NB4 (cell line): ENCODE measurements at regions not wholly inside any gene's neighbourhood (a gene's known extent, or its start where the extent isn't known, plus 50 kb on each side); places are given as distances from the start of the nearest gene placed in this dataset.
A peak's percentile ranks its signal among the peaks of the same experiment; 100 is the strongest.

Experiments
- DNase-seq: peaks from one replicate; pipeline ENCODE4 v3.0.0; 2010; ENCODE audit warnings: low read depth
- H3K4me3 ChIP-seq: one replicate; pipeline ENCODE4 v1.5.1; 2011; ENCODE audit warnings: mild to moderate bottlenecking, low read depth, low read length, moderate library complexity
- MYC ChIP-seq: IDR thresholded peaks from 2 replicates; pipeline ENCODE4 v1.6.1; 2011; ENCODE audit warnings: low read depth, low read length
- POLR2A ChIP-seq: IDR thresholded peaks from 2 replicates; pipeline ENCODE4 v1.6.1; 2011; ENCODE audit warnings: mild to moderate bottlenecking; ENCODE audit not compliant: insufficient read length; ENCODE audit errors: extremely low read depth
- TF ChIP-seq, protein P1 (sequence below): IDR thresholded peaks from 2 replicates; pipeline ENCODE4 v1.6.1; 2011; ENCODE audit warnings: low read depth, low read length
- TF ChIP-seq, protein P2 (sequence below): IDR thresholded peaks from one replicate; pipeline ENCODE4 v1.5.1; 2012; ENCODE audit warnings: low read depth, low read length

DNA sequence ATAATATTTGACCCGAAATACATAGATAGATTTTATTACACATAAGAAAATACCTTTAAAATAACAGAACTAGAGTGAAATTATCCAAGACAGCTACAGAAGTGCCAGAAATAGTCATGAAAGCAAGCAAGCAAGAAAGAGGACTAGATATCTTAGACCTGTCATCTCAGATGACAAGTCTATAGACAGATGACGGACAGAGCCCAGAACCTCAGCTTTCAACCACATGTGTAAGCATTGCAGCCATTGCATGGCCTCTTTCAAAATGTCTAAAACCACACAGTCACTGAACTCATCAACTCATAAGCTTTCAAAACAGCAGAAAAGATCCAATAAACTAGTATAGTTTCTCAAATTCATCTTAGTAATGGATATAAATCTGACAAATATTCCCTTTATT, 59.8 kb upstream of the FHIT start:
- no peak overlapping the region for H3K4me3 ChIP-seq
- TF ChIP-seq, protein P1, sequence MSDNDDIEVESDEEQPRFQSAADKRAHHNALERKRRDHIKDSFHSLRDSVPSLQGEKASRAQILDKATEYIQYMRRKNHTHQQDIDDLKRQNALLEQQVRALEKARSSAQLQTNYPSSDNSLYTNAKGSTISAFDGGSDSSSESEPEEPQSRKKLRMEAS = no peak
- TF ChIP-seq POLR2A (no peak), MYC (no peak)
- TF ChIP-seq, protein P2, sequence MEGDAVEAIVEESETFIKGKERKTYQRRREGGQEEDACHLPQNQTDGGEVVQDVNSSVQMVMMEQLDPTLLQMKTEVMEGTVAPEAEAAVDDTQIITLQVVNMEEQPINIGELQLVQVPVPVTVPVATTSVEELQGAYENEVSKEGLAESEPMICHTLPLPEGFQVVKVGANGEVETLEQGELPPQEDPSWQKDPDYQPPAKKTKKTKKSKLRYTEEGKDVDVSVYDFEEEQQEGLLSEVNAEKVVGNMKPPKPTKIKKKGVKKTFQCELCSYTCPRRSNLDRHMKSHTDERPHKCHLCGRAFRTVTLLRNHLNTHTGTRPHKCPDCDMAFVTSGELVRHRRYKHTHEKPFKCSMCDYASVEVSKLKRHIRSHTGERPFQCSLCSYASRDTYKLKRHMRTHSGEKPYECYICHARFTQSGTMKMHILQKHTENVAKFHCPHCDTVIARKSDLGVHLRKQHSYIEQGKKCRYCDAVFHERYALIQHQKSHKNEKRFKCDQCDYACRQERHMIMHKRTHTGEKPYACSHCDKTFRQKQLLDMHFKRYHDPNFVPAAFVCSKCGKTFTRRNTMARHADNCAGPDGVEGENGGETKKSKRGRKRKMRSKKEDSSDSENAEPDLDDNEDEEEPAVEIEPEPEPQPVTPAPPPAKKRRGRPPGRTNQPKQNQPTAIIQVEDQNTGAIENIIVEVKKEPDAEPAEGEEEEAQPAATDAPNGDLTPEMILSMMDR = no peak
- DNase-seq = no peak

DNA sequence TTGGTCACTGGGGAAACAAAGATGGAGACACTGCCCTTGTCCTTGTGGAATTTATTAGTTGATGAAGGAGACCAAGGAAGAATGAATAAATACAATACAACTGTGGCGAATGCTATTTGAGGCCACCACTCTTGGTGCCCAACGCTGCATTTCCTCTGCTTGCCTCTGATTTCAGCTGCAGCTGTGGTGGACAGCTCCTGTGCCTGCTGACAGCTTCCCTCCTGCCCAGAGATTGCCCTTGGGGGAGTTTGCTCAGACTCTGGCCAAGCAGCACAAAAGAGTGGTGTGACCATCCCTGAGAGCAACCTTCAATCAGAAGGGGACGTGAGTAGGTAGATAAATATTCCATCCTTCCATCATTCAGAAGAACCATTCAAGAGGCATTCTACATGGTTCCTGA, 64.6 kb upstream of the FHIT start:
- DNase-seq = peak; percentile 5
- TF ChIP-seq POLR2A = no peak
- TF ChIP-seq, protein P1 = no peak
- TF ChIP-seq, protein P2 = no peak
- TF ChIP-seq MYC = no peak
- H3K4me3 ChIP-seq = no peak overlapping the region

DNA sequence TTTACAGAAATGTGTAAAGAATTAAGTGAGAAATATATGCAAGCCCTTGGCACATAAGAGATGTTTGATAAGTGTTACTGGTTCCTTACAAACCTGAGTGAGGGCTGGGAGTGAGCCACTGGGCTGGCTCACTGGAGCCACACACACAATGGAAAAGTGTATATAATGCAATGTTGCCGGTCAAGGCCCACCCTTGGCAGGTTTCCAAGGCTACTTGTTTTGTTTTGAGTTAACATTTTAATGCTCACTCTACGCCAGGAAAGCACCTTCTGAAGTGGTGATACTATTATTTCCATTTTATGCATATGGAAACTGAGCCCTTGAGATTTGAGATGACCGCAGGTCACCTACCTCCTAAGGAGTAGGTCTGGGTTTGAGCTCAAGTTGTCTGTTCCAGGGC, 71.8 kb upstream of the FHIT start:
- no peak for DNase-seq
- TF ChIP-seq POLR2A (no peak), MYC (no peak)
- TF ChIP-seq, protein P1 = no peak
- TF ChIP-seq, protein P2 = no peak
- H3K4me3 ChIP-seq = no peak overlapping the region

DNA sequence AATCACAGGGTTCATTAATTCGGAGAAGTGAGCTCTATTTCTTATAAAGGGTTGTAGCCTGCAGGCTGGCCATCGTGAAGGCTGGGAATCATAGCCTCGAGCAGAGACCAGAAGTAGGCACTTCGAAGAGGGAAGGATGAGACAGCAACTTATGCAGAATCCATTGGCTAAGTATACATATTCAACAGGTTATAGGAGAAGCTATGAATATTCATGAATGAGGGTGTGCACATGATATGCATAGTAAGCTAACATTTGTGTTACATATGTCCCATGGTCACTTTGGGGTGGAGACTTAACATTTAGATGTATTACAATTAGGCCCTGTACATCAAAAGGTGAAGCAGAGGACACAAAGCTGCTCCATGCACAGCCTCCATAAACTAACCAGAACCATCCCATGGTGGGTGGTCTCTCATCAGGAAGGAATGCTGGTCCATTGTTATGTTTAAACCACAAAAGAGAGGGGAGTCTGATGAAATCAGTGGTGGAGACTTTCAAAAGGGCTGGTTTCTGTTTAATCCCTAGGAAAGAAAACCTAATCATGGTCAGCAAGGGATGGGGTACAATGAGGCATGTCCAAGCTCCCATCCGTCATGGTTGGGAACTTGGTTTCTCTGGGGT, 80.8 kb upstream of the FHIT start:
- DNase-seq = no peak

GRCh38 chr3:61333192-61333961, 82.1 kb upstream of the FHIT start:
- DNase-seq = no peak
- H3K4me3 ChIP-seq = no peak overlapping the region
- TF ChIP-seq MYC (no peak), POLR2A (no peak)
- TF ChIP-seq, protein P2 = no peak
- TF ChIP-seq, protein P1 = no peak

More for the DNA sequence above, 80.8 kb upstream of the FHIT start:
- H3K4me3 ChIP-seq = no peak overlapping the region
- TF ChIP-seq POLR2A = no peak
- TF ChIP-seq MYC = no peak
- TF ChIP-seq, protein P1 = no peak
- TF ChIP-seq, protein P2 = no peak
